Fibroblast of skin of left biceps (primary cell): ENCODE measurements at regions not wholly inside any gene's neighbourhood (a gene's known extent, or its start where the extent isn't known, plus 50 kb on each side); places are given as distances from the start of the nearest gene placed in this dataset.
"Not testable (repeated sequence)": the region's sequence is repeated elsewhere in the genome, so short reads cannot be mapped to it uniquely, and the experiment has no call there.

Source experiments
- DNase-seq, 2 experiments: peaks; one replicate each; pipeline ENCODE4 v3.0.0-alpha.2; 2013; ENCODE audit warnings: low read depth in 2 of 2

DNA sequence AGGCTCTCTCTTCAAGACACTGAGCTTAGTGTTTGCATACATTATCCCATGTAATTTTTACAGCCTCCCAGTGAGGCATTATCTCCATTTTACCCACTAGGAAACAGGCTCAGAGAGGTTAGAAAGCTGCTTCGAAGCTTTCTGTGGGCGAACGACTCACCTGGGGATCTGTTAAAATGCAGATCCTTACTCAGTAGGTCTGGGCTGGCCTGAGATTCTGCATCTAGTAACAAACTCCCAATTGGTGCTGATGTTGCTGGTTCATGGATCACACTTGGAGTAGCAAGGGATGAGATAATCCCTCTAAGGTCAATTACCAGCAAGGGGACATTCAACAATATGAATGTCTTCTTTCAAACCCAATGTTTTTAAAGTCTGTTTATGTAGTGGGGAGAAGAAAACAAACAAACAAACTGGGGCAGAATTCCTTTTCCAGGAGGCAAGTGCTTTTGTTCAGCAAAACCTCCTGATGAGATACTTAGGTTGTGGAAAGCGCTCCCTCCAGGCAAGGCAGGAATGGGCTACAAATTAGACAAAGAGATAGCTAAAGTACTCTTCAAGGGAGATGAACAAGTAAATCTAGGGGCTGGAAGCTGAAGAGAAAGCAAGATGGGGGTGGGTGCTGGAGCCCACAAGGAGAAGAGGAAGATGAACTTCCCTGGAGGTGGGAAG is 311.9 kb downstream of the SHQ1 start:
- no peak for DNase-seq

DNA sequence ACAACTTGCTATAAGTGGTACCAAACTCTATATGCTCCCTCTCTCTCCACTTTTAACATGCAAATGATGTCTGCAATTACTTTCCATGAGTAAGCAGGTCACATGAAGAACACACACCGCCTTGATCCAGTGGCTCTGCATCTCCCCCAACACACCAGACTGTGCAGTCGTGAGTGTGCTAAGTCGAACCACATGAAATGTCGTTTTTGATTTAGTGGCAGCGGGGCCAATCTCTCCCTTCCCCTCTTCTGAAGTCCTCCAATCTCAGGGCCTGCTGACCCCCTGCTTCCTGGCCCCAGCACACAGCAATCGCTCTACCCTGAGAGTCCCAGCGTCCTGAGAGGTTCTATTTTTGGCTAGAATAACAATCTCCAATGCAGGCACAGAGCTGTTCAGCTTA is 312.5 kb downstream of the SHQ1 start:
- DNase-seq: no peak

DNA sequence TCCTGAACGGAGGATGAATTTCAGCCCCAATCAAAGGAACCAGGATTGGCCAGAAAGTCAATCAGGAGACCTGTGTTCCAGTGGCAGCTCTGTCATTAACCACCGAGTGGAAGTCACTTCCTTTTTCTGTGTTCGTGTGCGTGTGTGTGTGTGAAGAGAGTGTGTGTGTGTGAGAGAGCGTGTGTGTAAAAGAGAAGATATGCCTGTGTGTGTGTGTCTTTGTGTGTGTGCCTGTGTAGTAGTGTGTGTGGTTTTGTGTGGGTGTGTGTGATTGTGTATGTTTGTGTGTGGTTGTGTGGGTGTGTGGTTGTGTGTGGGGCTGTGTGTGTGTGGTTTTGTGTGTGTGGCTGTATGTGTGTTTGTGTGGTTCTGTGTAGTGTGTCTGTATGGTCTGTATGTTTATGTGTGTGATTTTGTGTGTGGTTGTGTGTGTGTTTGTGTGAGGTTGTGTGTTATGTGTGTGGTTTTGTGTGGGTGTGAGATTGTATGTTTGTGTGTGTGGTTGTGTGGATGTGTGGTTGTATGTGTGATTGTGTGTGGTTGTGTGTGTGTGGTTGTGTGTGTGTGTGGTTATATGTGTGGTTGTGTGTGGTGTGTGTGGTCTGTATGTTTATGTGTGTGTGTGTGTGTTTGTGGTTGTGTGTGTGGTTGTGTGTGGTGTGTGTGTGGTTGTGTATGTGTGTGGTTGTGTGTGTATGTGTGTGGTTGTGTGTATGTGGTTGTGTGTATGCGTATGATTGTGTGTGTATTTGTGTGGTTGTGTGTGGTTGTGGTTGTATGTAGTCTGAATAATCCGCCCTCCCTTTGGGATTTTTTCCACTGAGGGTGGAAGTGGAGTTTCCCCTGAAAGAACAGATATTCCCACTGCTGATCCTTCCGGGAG is 314.4 kb downstream of the SHQ1 start:
- DNase-seq: no peak

- no peak for DNase-seq
Observed at GRCh38 chr3:72530426-72530825, 317.8 kb downstream of the SHQ1 start.

GRCh38 chr3:72529081-72529480 is 319.2 kb downstream of the SHQ1 start:
- DNase-seq: no peak

GRCh38 chr3:72523429-72524151 is 324.7 kb downstream of the SHQ1 start:
- DNase-seq: no peak

DNA sequence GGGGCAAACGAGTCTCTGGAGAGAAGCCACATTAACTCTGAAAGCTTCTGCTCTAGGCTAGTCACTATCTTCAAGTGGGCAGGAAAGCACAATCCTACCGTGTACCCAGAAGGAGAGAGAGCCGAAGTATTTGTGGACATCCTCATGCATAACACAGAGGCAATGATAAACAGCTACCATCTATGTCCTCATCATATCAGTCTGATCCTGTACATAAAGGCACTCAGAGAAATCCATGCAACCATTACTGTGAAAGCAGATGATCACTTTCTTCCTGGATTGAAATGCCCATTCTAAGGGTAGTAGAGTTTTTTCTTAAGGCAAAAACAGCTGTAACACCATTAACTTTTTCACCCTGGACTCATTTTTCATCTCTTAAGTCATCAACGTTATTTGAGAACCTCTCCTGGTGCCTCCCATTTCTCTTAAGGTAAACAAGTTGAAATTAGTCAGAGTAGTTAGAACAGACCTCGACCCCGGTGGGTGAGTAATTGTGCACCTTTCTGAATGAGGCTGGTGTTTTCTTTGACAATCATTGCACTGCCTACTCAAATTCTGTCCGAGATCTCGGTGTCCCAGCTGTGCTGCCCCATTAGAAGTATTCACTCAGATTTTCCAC is 327.4 kb downstream of the SHQ1 start:
- DNase-seq: no peak

GRCh38 chr3:72519946-72520604 is 328.2 kb downstream of the SHQ1 start:
- no peak for DNase-seq

DNA sequence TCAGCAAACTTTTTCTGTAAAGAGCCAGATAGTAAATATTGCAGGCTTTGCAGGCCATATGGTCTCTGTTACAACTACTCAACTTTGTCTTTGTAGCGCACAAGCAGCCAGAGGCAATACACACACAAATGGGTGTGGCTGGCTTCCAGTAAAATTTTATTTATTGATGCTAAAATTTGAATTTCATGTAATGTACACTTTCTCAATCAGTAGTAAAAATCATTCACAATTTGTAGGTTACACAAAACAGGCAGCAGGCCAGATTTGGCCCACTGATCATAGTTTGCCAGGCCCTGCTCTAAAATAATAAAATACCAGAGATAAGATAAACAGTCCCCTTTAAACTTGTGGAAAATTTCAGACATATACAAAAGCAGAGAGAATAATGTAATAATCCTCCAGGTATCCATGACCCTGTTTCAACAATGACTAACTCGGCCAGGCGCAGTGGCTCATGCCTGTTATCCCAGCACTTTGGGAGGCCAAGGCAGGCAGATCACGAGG is 330.3 kb downstream of the SHQ1 start:
- no peak for DNase-seq

DNA sequence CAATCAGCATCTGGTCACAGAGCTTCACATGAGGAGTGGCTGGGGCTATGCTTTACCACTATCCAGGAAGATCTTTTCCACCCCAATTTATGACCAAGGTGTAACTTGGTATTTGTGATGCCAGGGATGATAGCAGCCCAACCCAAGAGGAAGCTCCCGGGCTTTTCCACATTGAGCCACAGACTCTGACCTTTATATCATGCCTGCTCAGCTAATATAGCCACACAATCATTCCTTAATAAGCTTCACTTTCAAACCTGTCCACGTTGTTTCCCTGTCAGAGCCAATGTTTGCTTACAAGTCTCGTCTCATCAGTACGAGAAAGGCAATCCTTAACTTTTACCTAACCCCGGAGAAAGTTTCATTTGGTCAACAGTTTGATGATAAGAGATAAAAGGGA is 330.9 kb downstream of the SHQ1 start:
- no peak for DNase-seq

GRCh38 chr3:72516361-72516760 is 331.9 kb downstream of the SHQ1 start:
- DNase-seq: no peak

DNA sequence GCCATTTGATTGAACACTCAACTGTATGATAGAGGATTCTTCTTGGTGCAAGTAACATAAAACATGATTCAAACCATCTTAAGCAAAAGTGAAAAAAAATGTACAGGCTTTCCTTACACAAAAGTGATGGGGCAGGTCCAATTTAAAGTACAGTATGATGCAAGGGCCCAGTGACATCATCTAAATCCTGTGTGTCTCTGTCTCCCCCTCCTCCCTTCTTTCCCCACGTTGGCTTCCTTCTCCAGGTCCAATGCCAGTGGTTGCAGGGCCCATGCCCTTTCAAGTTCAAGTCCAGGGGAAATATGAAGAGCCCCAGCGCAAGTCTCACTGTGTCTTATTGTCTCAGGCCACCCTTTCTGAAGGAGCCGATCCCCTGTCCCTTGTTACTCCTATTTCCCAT is 332.3 kb downstream of the SHQ1 start:
- DNase-seq: no peak

DNA sequence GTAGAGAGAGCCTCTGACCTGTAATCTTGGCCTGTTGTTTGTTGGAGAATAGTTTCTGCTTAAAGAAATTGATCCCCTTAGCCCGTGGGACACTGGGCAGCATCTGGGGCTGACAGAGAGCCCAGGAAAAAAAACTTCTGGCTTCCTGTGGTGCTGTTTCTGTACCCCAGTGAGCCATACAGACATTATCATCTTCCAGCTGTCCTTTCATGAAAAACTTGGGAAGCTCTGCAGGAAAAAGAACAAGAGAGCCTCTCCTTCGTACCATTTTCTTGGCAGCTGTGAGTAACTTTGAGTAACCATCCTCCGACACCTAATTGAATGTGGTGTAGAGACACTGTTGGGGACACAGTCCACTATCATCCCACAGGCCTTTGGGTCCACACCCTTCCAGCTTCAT is 333.0 kb downstream of the SHQ1 start:
- DNase-seq: no peak

- DNase-seq: no peak
Observed at GRCh38 chr3:72510247-72510646, 338.0 kb downstream of the SHQ1 start.

- DNase-seq: no peak
Observed at GRCh38 chr3:72505539-72506405, 342.5 kb downstream of the SHQ1 start.

DNA sequence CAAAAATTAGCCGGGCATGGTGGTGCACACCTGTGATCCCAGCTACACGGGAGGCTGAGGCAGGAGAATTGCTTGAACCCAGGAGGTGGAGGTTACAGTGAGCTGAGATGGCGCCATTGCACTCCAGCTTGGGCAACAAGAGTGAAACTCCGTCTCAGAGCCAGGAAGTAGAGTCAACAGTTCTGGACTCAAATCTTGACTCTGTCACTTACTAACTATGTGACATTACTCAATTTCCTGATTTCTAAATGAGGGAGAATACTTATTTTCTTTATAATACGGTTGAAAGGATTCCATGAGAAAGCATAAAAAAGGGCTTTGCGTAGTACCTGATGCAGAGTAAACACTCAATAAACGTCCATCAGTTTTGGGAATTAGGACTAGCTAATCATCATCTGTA is 350.7 kb downstream of the SHQ1 start:
- not testable (repeated sequence) for DNase-seq

DNA sequence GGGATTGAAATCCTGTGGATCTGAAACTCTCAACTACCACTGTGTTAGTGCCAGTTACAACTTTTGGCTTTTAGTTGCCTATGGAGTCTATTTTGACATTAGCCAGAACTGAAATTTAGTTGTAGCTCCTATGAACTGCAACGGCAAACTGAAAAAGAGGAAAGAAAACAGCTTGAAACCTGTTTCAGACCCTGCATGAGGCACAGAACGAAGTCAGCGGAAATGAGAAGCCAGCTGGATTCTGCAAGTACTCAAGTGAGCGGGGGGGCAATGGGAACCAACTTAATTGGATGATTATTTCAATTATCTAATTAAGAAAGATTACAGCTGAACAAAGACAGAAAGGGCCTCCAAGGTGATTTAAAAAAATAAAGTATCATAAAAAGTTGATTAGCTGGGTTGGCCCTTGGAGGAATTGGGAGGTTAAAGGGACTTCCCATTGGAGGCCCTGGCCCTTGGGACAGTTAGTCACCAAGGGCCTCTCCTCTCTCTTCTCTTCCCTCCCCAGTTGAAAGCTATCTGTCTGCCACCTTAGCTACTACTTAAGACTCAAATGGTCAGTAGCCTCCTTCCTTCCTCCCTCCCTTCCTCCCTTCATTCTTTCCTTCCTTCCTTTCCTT is 352.1 kb downstream of the SHQ1 start:
- no peak for DNase-seq

- no peak for DNase-seq
Observed at GRCh38 chr3:72494626-72495025, 353.6 kb downstream of the SHQ1 start.

GRCh38 chr3:72494130-72494529 is 354.1 kb downstream of the SHQ1 start:
- DNase-seq: no peak

DNA sequence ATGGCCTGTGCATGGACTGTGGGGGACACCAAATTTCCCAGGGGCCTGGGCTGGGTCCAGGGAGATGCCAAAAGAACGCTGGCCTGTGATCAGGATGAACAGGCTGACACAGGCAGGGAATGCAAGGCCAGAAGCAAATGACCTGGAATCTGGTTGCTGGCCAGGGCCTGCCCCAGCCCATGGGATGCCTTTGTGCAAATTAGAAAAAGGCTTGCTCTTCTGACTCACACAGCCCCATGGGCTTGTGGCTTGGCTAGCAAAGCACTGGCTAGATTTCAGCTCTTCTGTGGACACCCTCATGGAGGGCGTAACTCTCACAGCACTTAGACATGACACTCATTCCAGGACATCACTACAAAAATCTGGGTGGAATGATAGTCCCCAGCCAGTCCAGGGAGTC is 356.0 kb downstream of the SHQ1 start:
- DNase-seq: peak; percentile 90 to 92
